H9 (cell line): ENCODE measurements at regions not wholly inside any gene's neighbourhood (a gene's known extent, or its start where the extent isn't known, plus 50 kb on each side); places are given as distances from the start of the nearest gene placed in this dataset.

Experiments used
- DNase-seq: peaks from one replicate; pipeline ENCODE4 v3.0.0-alpha.2; 2017
- H2AFZ ChIP-seq: one replicate; pipeline ENCODE4 v1.6.1; 2013; ENCODE audit warnings: mild to moderate bottlenecking, low read length, control low read depth, moderate library complexity
- H2AK5ac ChIP-seq: 2 replicates; pipeline ENCODE4 v1.6.1; 2013; ENCODE audit warnings: low read length, control low read depth, mixed read lengths; ENCODE audit not compliant: insufficient read length
- H2BK120ac ChIP-seq: one replicate; pipeline ENCODE4 v1.6.1; 2013; ENCODE audit warnings: low read depth, mild to moderate bottlenecking, low read length, control low read depth, inconsistent platforms; ENCODE audit not compliant: poor library complexity, severe bottlenecking
- H2BK12ac ChIP-seq: 2 replicates; pipeline ENCODE4 v1.6.1; 2013; ENCODE audit warnings: low read length, control low read depth, mixed read lengths, low read depth; ENCODE audit not compliant: insufficient read length
- H2BK15ac ChIP-seq: 2 replicates; pipeline ENCODE4 v1.6.1; 2013; ENCODE audit warnings: low read depth, low read length, control low read depth
- H2BK20ac ChIP-seq: one replicate; pipeline ENCODE4 v1.6.1; 2013; ENCODE audit warnings: low read depth, mild to moderate bottlenecking, low read length, control low read depth, inconsistent platforms; ENCODE audit not compliant: poor library complexity, severe bottlenecking
- H2BK5ac ChIP-seq: 2 replicates; pipeline ENCODE4 v1.6.1; 2013; ENCODE audit warnings: low read length, control low read depth, mixed read lengths; ENCODE audit not compliant: insufficient read length
- H3K14ac ChIP-seq: 2 replicates; pipeline ENCODE4 v1.6.1; 2013; ENCODE audit warnings: low read length, control low read depth; ENCODE audit not compliant: insufficient read depth
- H3K18ac ChIP-seq: 2 replicates; pipeline ENCODE4 v1.6.1; 2013; ENCODE audit warnings: low read depth, mild to moderate bottlenecking, mixed read lengths, low read length, control low read depth; ENCODE audit not compliant: insufficient read length
- H3K23ac ChIP-seq: 2 replicates; pipeline ENCODE4 v1.6.1; 2013; ENCODE audit warnings: low read length, control low read depth, mixed read lengths, low read depth; ENCODE audit not compliant: insufficient read length
- H3K23me2 ChIP-seq: 2 replicates; pipeline ENCODE4 v1.6.1; 2013; ENCODE audit warnings: low read depth, mild to moderate bottlenecking, mixed read lengths, low read length, control low read depth; ENCODE audit not compliant: insufficient read length, poor library complexity, severe bottlenecking
- H3K27ac ChIP-seq: 2 replicates; pipeline ENCODE4 v1.5.1; 2013; ENCODE audit warnings: low read length, control low read depth, mixed read lengths, low read depth; ENCODE audit not compliant: insufficient read length
- H3K27me3 ChIP-seq: 2 replicates; pipeline ENCODE4 v1.6.1; 2013; ENCODE audit warnings: low read length, control low read depth, inconsistent platforms; ENCODE audit not compliant: insufficient read depth
- H3K4ac ChIP-seq: 2 replicates; pipeline ENCODE4 v1.6.1; 2013; ENCODE audit warnings: low read depth, mild to moderate bottlenecking, control low read depth, inconsistent platforms, low read length, moderate library complexity
- H3K4me1 ChIP-seq: 2 replicates; pipeline ENCODE4 v1.6.1; 2013; ENCODE audit warnings: low read length, control low read depth, inconsistent platforms; ENCODE audit not compliant: insufficient read depth
- H3K4me2 ChIP-seq: 2 replicates; pipeline ENCODE4 v1.6.1; 2013; ENCODE audit warnings: low read length, control low read depth, mixed read lengths; ENCODE audit not compliant: insufficient read length, insufficient read depth
- H3K56ac ChIP-seq: 2 replicates; pipeline ENCODE4 v1.6.1; 2013; ENCODE audit warnings: low read depth, mild to moderate bottlenecking, mixed read lengths, low read length, control low read depth; ENCODE audit not compliant: insufficient read length
- H3K79me1 ChIP-seq: 2 replicates; pipeline ENCODE4 v1.6.1; 2013; ENCODE audit warnings: low read depth, mild to moderate bottlenecking, moderate library complexity, low read length, control low read depth, inconsistent platforms; ENCODE audit not compliant: insufficient read depth, poor library complexity, severe bottlenecking
- H3K79me2 ChIP-seq: 2 replicates; pipeline ENCODE4 v1.6.1; 2013; ENCODE audit warnings: low read length, control low read depth, inconsistent platforms; ENCODE audit not compliant: insufficient read depth
- H3K9ac ChIP-seq: 2 replicates; pipeline ENCODE4 v1.6.1; 2013; ENCODE audit warnings: low read length, control low read depth, mixed read lengths; ENCODE audit not compliant: insufficient read length; ENCODE audit errors: extremely low read depth
- H3K9me3 ChIP-seq: one replicate; pipeline ENCODE4 v1.6.1; 2013; ENCODE audit warnings: low read depth, low read length, inconsistent platforms; ENCODE audit not compliant: control insufficient read depth
- H3T11ph ChIP-seq: one replicate; pipeline ENCODE4 v1.6.1; 2013; ENCODE audit warnings: mild to moderate bottlenecking, low read length, control low read depth, inconsistent platforms
- H4K20me1 ChIP-seq: one replicate; pipeline ENCODE4 v1.6.1; 2013; ENCODE audit not compliant: control insufficient read depth, insufficient read length, insufficient read depth
- H4K5ac ChIP-seq: 2 replicates; pipeline ENCODE4 v1.6.1; 2013; ENCODE audit warnings: low read depth, mild to moderate bottlenecking, mixed read lengths, low read length, control low read depth; ENCODE audit not compliant: insufficient read length
- H4K8ac ChIP-seq: replicated peaks from 2 replicates; pipeline ENCODE4 v1.6.1; 2013; ENCODE audit warnings: low read length, control low read depth, mixed read lengths, low read depth; ENCODE audit not compliant: insufficient read length
- H4K91ac ChIP-seq: 2 replicates; pipeline ENCODE4 v1.6.1; 2013; ENCODE audit warnings: low read depth, mild to moderate bottlenecking, moderate library complexity, mixed read lengths, low read length, control low read depth; ENCODE audit not compliant: insufficient read length
- H3K27ac Mint-ChIP-seq, 3 experiments: 2 replicates in 2 of 3; 3 replicates in 1 of 3; pipeline ENCODE4 v1.8.0; 2020 to 2021; ENCODE audit warnings: mixed read lengths in 3 of 3, mild to moderate bottlenecking in 1 of 3, moderate library complexity in 1 of 3
- H3K27me3 Mint-ChIP-seq: 2 replicates; pipeline ENCODE4 v1.8.0; 2021; ENCODE audit warnings: low read depth, mild to moderate bottlenecking, moderate library complexity, mixed read lengths
- H3K36me3 Mint-ChIP-seq, 3 experiments: 2 replicates in 2 of 3; 3 replicates in 1 of 3; pipeline ENCODE4 v1.8.0; 2020 to 2021; ENCODE audit warnings: low read depth in 3 of 3, mixed read lengths in 3 of 3; ENCODE audit not compliant: insufficient read depth in 1 of 3
- H3K4me1 Mint-ChIP-seq, 2 experiments: 2 replicates each; pipeline ENCODE4 v1.8.0; 2020; ENCODE audit warnings: mixed read lengths in 2 of 2
- H3K4me3 Mint-ChIP-seq, 2 experiments: 2 replicates in 1 of 2; 3 replicates in 1 of 2; pipeline ENCODE4 v1.8.0; 2020 to 2021; ENCODE audit warnings: mild to moderate bottlenecking in 2 of 2, mixed read lengths in 2 of 2, moderate library complexity in 1 of 2
- H3K9me3 Mint-ChIP-seq, 2 experiments: 2 replicates in 1 of 2; 3 replicates in 1 of 2; pipeline ENCODE4 v1.8.0; 2020; ENCODE audit warnings: mild to moderate bottlenecking in 2 of 2, mixed read lengths in 2 of 2, moderate library complexity in 1 of 2
- WGBS: extraction: QIAGEN DNeasy Blood & Tissue Kit; methylation state at CpG from one replicate; pipeline ENCODE4 v1.1.7; 2013; ENCODE audit warnings: missing lambda C conversion rate, low lambda C conversion rate, mixed read lengths; ENCODE audit not compliant: insufficient read length; ENCODE audit errors: extremely low coverage; 5-methylcytosine and 5-hydroxymethylcytosine counted together
- TF ChIP-seq, protein P1 (sequence below): fragments of 200-600 bp; sonication (generic); conservative IDR thresholded peaks from 3 replicates; pipeline ENCODE4 v1.8.0; 2021; ENCODE audit warnings: antibody characterized with exemption, mild to moderate bottlenecking

GRCh38 chr6:114839019-114839418, 496.2 kb upstream of the HS3ST5 start:
- Histone ChIP-seq H4K8ac (no peak overlapping the region), H3K9ac (no peak overlapping the region), H2BK20ac (no peak overlapping the region), H3K79me2 (no peaks in the 10 kb centered on the region), H2BK15ac (no peak overlapping the region), H3K4ac (no peak overlapping the region), H2AFZ (no peak overlapping the region), H3K79me1 (no peaks in the 10 kb centered on the region), H2BK120ac (no peak overlapping the region), H3K18ac (no peak overlapping the region), H3K23ac (no peak overlapping the region), H3K23me2 (no peaks in the 10 kb centered on the region), H3K14ac (no peak overlapping the region), H2BK12ac (no peak overlapping the region), H3K9me3 (no peaks in the 10 kb centered on the region), H4K20me1 (no peaks in the 10 kb centered on the region), H3T11ph (no peak overlapping the region), H4K5ac (no peak overlapping the region), H3K4me2 (no peak overlapping the region), H3K56ac (no peak overlapping the region), H3K27ac (no peak overlapping the region), H3K4me1 (no peaks in the 10 kb centered on the region), H2BK5ac (no peak overlapping the region), H4K91ac (no peak overlapping the region), H2AK5ac (no peak overlapping the region), H3K27me3 (no peaks in the 10 kb centered on the region)
- no peak overlapping the region for H3K4me3 Mint-ChIP-seq
- H3K9me3 Mint-ChIP-seq: peaks cover 13 to 20% of the 10 kb centered on the region in 2 experiments; a peak in 4 of 5 replicates
- H3K27ac Mint-ChIP-seq: no peak overlapping the region
- peaks cover 0 to 10% (median 4%) of the 10 kb centered on the region in 3 experiments; a peak in 4 of 7 replicates for H3K36me3 Mint-ChIP-seq
- DNase-seq: no peak
- H3K4me1 Mint-ChIP-seq: no peaks in the 10 kb centered on the region
- WGBS: no CpG with 5 or more reads among the region's 2 CpGs
- no peaks in the 10 kb centered on the region; the same call in 1 of the 2 replicates for H3K27me3 Mint-ChIP-seq
- TF ChIP-seq, protein P1, sequence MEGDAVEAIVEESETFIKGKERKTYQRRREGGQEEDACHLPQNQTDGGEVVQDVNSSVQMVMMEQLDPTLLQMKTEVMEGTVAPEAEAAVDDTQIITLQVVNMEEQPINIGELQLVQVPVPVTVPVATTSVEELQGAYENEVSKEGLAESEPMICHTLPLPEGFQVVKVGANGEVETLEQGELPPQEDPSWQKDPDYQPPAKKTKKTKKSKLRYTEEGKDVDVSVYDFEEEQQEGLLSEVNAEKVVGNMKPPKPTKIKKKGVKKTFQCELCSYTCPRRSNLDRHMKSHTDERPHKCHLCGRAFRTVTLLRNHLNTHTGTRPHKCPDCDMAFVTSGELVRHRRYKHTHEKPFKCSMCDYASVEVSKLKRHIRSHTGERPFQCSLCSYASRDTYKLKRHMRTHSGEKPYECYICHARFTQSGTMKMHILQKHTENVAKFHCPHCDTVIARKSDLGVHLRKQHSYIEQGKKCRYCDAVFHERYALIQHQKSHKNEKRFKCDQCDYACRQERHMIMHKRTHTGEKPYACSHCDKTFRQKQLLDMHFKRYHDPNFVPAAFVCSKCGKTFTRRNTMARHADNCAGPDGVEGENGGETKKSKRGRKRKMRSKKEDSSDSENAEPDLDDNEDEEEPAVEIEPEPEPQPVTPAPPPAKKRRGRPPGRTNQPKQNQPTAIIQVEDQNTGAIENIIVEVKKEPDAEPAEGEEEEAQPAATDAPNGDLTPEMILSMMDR: no peak
